ENCODE measurements at regions not wholly inside any gene's neighbourhood (a gene's known extent, or its start where the extent isn't known, plus 50 kb on each side); places are given as distances from the start of the nearest gene placed in this dataset.
"Not testable (repeated sequence)": the region's sequence is repeated elsewhere in the genome, so short reads cannot be mapped to it uniquely, and the experiment has no call there.

DNA sequence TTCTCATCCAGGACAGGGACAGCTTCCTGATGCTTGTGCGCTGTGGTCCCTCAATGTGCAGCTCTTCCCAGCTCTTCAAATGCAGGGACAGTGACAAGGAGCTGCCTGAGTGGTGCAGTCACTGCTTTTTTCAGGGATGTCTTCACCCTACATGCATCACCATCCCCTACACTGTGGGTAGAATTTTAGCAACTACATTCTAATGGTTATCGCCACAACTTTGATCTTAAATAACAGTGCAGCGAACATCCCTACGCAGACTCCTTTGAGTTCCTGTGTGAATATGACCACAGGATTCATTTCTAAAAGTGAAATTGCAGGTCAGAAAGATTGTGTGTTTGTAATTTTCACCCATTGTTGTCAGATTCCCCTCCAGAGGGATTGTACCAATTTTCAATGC is 90.9 kb downstream of the GGTLC2 start:
- WGBS, 2 experiments: 94 to 95% methylated on average over 4 of the region's 4 CpGs

GRCh38 chr22:22735695-22736611 is 91.5 kb downstream of the GGTLC2 start:
- peaks cover 4% of the 10 kb centered on the region for H3K27me3 ChIP-seq (ENCODE audit: control insufficient read depth, insufficient read depth, low read length, poor library complexity, severe bottlenecking)
- no peaks in the 10 kb centered on the region for H3K9me3 ChIP-seq (ENCODE audit: control insufficient read depth, low read length)
- no peak overlapping the region for H3K4me3 ChIP-seq (ENCODE audit: insufficient read depth, low read depth, low read length)
- no peak overlapping the region for H3K27ac ChIP-seq (ENCODE audit: insufficient read depth, low read depth, low read length, poor library complexity, severe bottlenecking)
- WGBS, 2 experiments: 90 to 91% methylated on average over 3 of the region's 3 CpGs
- no peaks in the 10 kb centered on the region for H3K4me1 ChIP-seq (ENCODE audit: control insufficient read depth, insufficient read depth, low read length)
- no peaks in the 10 kb centered on the region for H3K36me3 ChIP-seq (ENCODE audit: control insufficient read depth, insufficient read depth, low read length)

More for the DNA sequence above, 90.9 kb downstream of the GGTLC2 start:
- not testable (repeated sequence) for H3K27me3 ChIP-seq (ENCODE audit: control insufficient read depth, insufficient read depth, low read length, poor library complexity, severe bottlenecking); H3K27ac ChIP-seq (ENCODE audit: insufficient read depth, low read depth, low read length, poor library complexity, severe bottlenecking); H3K9me3 ChIP-seq (ENCODE audit: control insufficient read depth, low read length); H3K36me3 ChIP-seq (ENCODE audit: control insufficient read depth, insufficient read depth, low read length); H3K4me1 ChIP-seq (ENCODE audit: control insufficient read depth, insufficient read depth, low read length); H3K4me3 ChIP-seq (ENCODE audit: insufficient read depth, low read depth, low read length)

GRCh38 chr22:22737590-22737989 is 93.2 kb downstream of the GGTLC2 start:
- H3K27ac ChIP-seq (ENCODE audit: insufficient read depth, low read depth, low read length, poor library complexity, severe bottlenecking): no peak overlapping the region
- H3K4me3 ChIP-seq (ENCODE audit: insufficient read depth, low read depth, low read length): no peak overlapping the region
- H3K27me3 ChIP-seq (ENCODE audit: control insufficient read depth, insufficient read depth, low read length, poor library complexity, severe bottlenecking): peaks cover 14% of the 10 kb centered on the region
- WGBS, 2 experiments: 88 to 90% methylated on average over 2 of the region's 2 CpGs
- H3K36me3 ChIP-seq (ENCODE audit: control insufficient read depth, insufficient read depth, low read length): no peaks in the 10 kb centered on the region
- no peaks in the 10 kb centered on the region for H3K9me3 ChIP-seq (ENCODE audit: control insufficient read depth, low read length)
- H3K4me1 ChIP-seq (ENCODE audit: control insufficient read depth, insufficient read depth, low read length): no peaks in the 10 kb centered on the region

DNA sequence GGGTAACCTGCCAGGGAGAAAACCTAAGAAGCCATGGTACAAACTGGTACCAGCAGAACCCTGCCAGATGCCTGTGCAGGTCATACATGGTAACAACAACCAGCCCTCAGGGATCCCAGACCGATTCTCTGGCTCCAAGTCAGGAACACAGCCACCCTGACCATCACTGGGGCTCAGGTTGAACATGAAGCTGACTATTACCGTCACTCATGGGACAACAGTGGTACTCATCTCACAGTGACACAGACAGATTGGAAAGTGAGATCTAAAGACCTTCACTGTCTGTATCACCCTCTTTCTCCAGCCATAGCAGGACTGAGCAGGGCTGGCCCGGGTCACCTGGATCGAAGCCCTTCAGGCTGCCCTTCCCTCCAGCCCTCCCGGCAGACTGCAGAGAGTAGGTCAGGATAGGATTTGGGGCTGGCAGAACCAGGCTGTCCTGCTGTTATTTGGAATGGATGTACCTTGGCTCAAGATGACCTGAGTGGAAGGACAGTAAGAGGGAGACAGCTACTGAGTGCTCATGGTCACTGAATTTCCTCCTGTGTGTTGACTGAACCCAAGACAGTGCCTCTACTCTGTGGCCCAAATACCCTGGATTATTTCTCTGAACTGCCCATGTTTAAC is 94.7 kb downstream of the GGTLC2 start:
- no peaks in the 10 kb centered on the region for H3K9me3 ChIP-seq (ENCODE audit: control insufficient read depth, low read length)
- no peaks in the 10 kb centered on the region for H3K36me3 ChIP-seq (ENCODE audit: control insufficient read depth, insufficient read depth, low read length)
- H3K27ac ChIP-seq (ENCODE audit: insufficient read depth, low read depth, low read length, poor library complexity, severe bottlenecking): no peak overlapping the region
- H3K4me3 ChIP-seq (ENCODE audit: insufficient read depth, low read depth, low read length): no peak overlapping the region
- no peaks in the 10 kb centered on the region for H3K4me1 ChIP-seq (ENCODE audit: control insufficient read depth, insufficient read depth, low read length)
- WGBS, 2 experiments: 92% methylated on average over 5 of the region's 5 CpGs
- peaks cover 15% of the 10 kb centered on the region for H3K27me3 ChIP-seq (ENCODE audit: control insufficient read depth, insufficient read depth, low read length, poor library complexity, severe bottlenecking)

DNA sequence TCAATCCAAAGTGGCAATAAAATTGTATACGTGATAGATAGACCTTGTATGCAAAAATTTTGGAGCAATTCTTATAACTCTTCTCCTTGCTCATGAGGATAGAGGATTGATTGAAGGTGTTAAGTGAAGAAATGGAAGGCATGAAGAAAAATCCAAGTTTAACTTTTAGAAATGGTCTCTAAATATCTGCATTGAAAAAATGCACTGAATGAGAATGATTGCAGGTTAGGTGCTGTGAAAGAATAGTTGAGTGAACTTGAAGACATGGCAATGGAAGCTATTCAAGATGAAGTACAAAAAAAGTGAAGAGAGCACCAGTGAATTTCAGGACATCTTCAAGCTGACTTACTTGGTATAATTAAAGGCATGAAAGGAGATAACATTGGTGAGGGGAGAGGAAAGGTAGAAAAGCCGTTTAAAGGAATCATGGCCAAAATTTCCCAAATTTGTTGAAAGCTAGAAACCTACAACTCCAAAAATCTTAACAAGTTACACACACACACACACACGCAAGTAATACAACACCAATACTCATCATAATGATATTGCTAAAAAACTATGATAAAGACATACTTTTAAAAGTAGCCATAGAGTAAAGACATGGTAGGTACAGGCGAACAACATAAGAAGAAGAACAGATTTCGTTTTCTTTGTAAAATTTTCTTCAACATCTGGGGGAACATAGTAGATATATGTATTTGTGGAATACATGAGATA is 96.3 kb downstream of the GGTLC2 start:
- Histone ChIP-seq H3K27ac (ENCODE audit: insufficient read depth, low read depth, low read length, poor library complexity, severe bottlenecking) (no peak overlapping the region), H3K4me3 (ENCODE audit: insufficient read depth, low read depth, low read length) (no peak overlapping the region), H3K27me3 (ENCODE audit: control insufficient read depth, insufficient read depth, low read length, poor library complexity, severe bottlenecking) (peaks cover 15% of the 10 kb centered on the region), H3K9me3 (ENCODE audit: control insufficient read depth, low read length) (no peaks in the 10 kb centered on the region), H3K36me3 (ENCODE audit: control insufficient read depth, insufficient read depth, low read length) (no peaks in the 10 kb centered on the region), H3K4me1 (ENCODE audit: control insufficient read depth, insufficient read depth, low read length) (no peaks in the 10 kb centered on the region)
- WGBS, 2 experiments: 79 to 86% methylated on average over 4 to 5 of the region's 5 CpGs

DNA sequence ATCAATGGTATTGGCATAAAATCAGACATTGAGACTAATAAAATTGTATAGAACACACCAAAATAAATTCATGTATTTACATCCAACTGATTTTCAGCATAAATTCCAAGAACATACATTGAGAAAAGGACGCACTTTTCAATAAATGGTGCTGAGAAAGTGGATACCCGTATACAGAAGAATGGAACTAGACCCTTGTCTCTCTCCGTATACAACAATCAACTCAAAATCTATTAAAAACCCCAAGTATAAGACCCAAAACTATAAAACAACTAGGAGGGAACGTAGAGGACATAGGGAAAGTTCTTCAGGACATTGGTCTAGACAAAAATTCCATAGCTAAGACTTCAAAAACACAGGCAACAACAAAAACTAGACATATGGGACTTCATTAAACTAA is 97.4 kb downstream of the GGTLC2 start:
- H3K27me3 ChIP-seq (ENCODE audit: control insufficient read depth, insufficient read depth, low read length, poor library complexity, severe bottlenecking): peaks cover 15% of the 10 kb centered on the region
- H3K4me3 ChIP-seq (ENCODE audit: insufficient read depth, low read depth, low read length): no peak overlapping the region
- H3K27ac ChIP-seq (ENCODE audit: insufficient read depth, low read depth, low read length, poor library complexity, severe bottlenecking): no peak overlapping the region
- H3K4me1 ChIP-seq (ENCODE audit: control insufficient read depth, insufficient read depth, low read length): no peaks in the 10 kb centered on the region
- 89% methylated on average over 4 of the region's 4 CpGs for WGBS, 2 experiments
- no peaks in the 10 kb centered on the region for H3K9me3 ChIP-seq (ENCODE audit: control insufficient read depth, low read length)
- H3K36me3 ChIP-seq (ENCODE audit: control insufficient read depth, insufficient read depth, low read length): no peaks in the 10 kb centered on the region

DNA sequence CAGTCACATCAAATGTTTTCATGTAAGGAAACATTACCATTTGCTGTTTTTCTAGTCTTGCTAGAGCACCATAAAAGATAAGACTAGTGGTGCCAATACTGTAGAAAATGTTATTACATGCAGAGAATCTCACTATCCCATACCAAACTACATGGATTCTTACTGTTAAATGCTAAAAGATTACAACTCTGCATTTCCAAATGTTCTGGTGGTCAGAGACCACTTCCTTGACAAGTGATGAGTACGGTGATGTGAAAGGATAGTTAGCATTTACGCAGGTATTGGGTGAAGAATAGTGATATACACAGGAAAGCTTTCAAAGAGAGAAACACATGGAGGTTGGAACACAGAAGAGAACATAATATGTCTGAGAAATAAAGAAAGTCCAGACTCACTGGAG is 98.2 kb downstream of the GGTLC2 start:
- Histone ChIP-seq H3K4me1 (ENCODE audit: control insufficient read depth, insufficient read depth, low read length) (no peaks in the 10 kb centered on the region), H3K27me3 (ENCODE audit: control insufficient read depth, insufficient read depth, low read length, poor library complexity, severe bottlenecking) (peaks cover 15% of the 10 kb centered on the region), H3K27ac (ENCODE audit: insufficient read depth, low read depth, low read length, poor library complexity, severe bottlenecking) (no peak overlapping the region), H3K36me3 (ENCODE audit: control insufficient read depth, insufficient read depth, low read length) (no peaks in the 10 kb centered on the region), H3K4me3 (ENCODE audit: insufficient read depth, low read depth, low read length) (no peak overlapping the region), H3K9me3 (ENCODE audit: control insufficient read depth, low read length) (no peaks in the 10 kb centered on the region)
- 94 to 97% methylated on average over 2 of the region's 2 CpGs for WGBS, 2 experiments

GRCh38 chr22:22743128-22743760 is 98.8 kb downstream of the GGTLC2 start:
- peaks cover 15% of the 10 kb centered on the region for H3K27me3 ChIP-seq (ENCODE audit: control insufficient read depth, insufficient read depth, low read length, poor library complexity, severe bottlenecking)
- no peaks in the 10 kb centered on the region for H3K9me3 ChIP-seq (ENCODE audit: control insufficient read depth, low read length)
- no peaks in the 10 kb centered on the region for H3K36me3 ChIP-seq (ENCODE audit: control insufficient read depth, insufficient read depth, low read length)
- H3K27ac ChIP-seq (ENCODE audit: insufficient read depth, low read depth, low read length, poor library complexity, severe bottlenecking): no peak overlapping the region
- H3K4me3 ChIP-seq (ENCODE audit: insufficient read depth, low read depth, low read length): no peak overlapping the region
- WGBS, 2 experiments: 89% methylated on average over 3 of the region's 3 CpGs
- no peaks in the 10 kb centered on the region for H3K4me1 ChIP-seq (ENCODE audit: control insufficient read depth, insufficient read depth, low read length)

GRCh38 chr22:22744412-22745224 is 100.2 kb downstream of the GGTLC2 start:
- H3K27ac ChIP-seq (ENCODE audit: insufficient read depth, low read depth, low read length, poor library complexity, severe bottlenecking): no peak overlapping the region
- H3K27me3 ChIP-seq (ENCODE audit: control insufficient read depth, insufficient read depth, low read length, poor library complexity, severe bottlenecking): peaks cover 15% of the 10 kb centered on the region
- H3K4me1 ChIP-seq (ENCODE audit: control insufficient read depth, insufficient read depth, low read length): no peaks in the 10 kb centered on the region
- 94% methylated on average over 9 of the region's 9 CpGs for WGBS, 2 experiments
- H3K9me3 ChIP-seq (ENCODE audit: control insufficient read depth, low read length): no peaks in the 10 kb centered on the region
- H3K36me3 ChIP-seq (ENCODE audit: control insufficient read depth, insufficient read depth, low read length): no peaks in the 10 kb centered on the region
- H3K4me3 ChIP-seq (ENCODE audit: insufficient read depth, low read depth, low read length): no peak overlapping the region
